Naive thymus-derived CD4-positive, alpha-beta T cell (primary cell): ENCODE measurements at regions not wholly inside any gene's neighbourhood (a gene's known extent, or its start where the extent isn't known, plus 50 kb on each side); places are given as distances from the start of the nearest gene placed in this dataset.
A peak's percentile ranks its signal among the peaks of the same experiment; 100 is the strongest.

ENCODE experiments used
- ATAC-seq: fragments of 150-1000 bp; cut with Tn5 transposase; 2 replicates; pipeline ENCODE4 v1.10.0; 2021; ENCODE audit warnings: mild to moderate bottlenecking, moderate library complexity
- CTCF ChIA-PET: fragments of 350-600 bp; sonication (Branson Sonifier 250); formaldehyde crosslinking; loops from one replicate; lab custom pipeline; 2021; ENCODE audit warnings: antibody characterized with exemption; lab: Charles Lee
- POLR2A ChIA-PET: fragments of 350-600 bp; sonication (Branson Sonifier 250); formaldehyde crosslinking; loops from one replicate; lab custom pipeline; 2021; ENCODE audit warnings: antibody characterized with exemption, inconsistent platforms; lab: Charles Lee
- DNase-seq, 9 donors: peaks; one replicate each; pipeline versions ENCODE4 v3.0.0 to v3.0.0-alpha.2; 2020 to 2022; ENCODE audit warnings: mixed read lengths in 1 of 9
- H3K27ac ChIP-seq: one replicate; pipeline ENCODE4 v1.7.0; 2013; ENCODE audit warnings: mild to moderate bottlenecking, low read depth, low read length, moderate library complexity
- H3K27me3 ChIP-seq, 2 donors: one replicate each; pipeline ENCODE4 v1.7.0; 2013; ENCODE audit warnings: low read length in 2 of 2, mild to moderate bottlenecking in 2 of 2, moderate library complexity in 2 of 2; ENCODE audit not compliant: control insufficient read depth in 2 of 2, insufficient read depth in 2 of 2
- H3K36me3 ChIP-seq, 3 experiments: 1 replicate in 2 of 3; 2 replicates in 1 of 3; pipeline ENCODE4 v1.7.0; 2013; ENCODE audit warnings: low read length in 3 of 3, mild to moderate bottlenecking in 3 of 3, moderate library complexity in 1 of 3; ENCODE audit not compliant: insufficient read depth in 3 of 3, control insufficient read depth in 2 of 3
- H3K4me1 ChIP-seq, 2 donors: one replicate each; pipeline ENCODE4 v1.7.0; 2013; ENCODE audit warnings: low read length in 2 of 2, mild to moderate bottlenecking in 2 of 2, moderate library complexity in 1 of 2; ENCODE audit not compliant: control insufficient read depth in 2 of 2, insufficient read depth in 2 of 2
- H3K4me3 ChIP-seq: 2 replicates; pipeline ENCODE4 v1.7.0; 2013; ENCODE audit warnings: mild to moderate bottlenecking, low read length
- H3K9me3 ChIP-seq, 3 experiments: 1 replicate in 2 of 3; 2 replicates in 1 of 3; pipeline ENCODE4 v1.7.0; 2013; ENCODE audit warnings: low read length in 3 of 3; ENCODE audit not compliant: control insufficient read depth in 2 of 3
- H3K27ac Mint-ChIP-seq, 9 donors: one replicate each; pipeline ENCODE4 v1.8.0; 2020 to 2022; ENCODE audit warnings: mixed read lengths in 9 of 9, mild to moderate bottlenecking in 8 of 9, moderate library complexity in 5 of 9, inconsistent platforms in 2 of 9
- H3K27me3 Mint-ChIP-seq, 5 donors: one replicate each; pipeline ENCODE4 v1.8.0; 2021 to 2022; ENCODE audit warnings: mixed read lengths in 5 of 5, mild to moderate bottlenecking in 1 of 5
- H3K36me3 Mint-ChIP-seq, 5 donors: one replicate each; pipeline ENCODE4 v1.8.0; 2020 to 2022; ENCODE audit warnings: mixed read lengths in 5 of 5, mild to moderate bottlenecking in 3 of 5, inconsistent platforms in 1 of 5
- H3K4me1 Mint-ChIP-seq, 7 donors: one replicate each; pipeline ENCODE4 v1.8.0; 2020 to 2022; ENCODE audit warnings: mixed read lengths in 7 of 7, mild to moderate bottlenecking in 3 of 7, inconsistent platforms in 1 of 7
- H3K4me3 Mint-ChIP-seq, 10 donors: one replicate each; pipeline ENCODE4 v1.8.0; 2020 to 2022; ENCODE audit warnings: mild to moderate bottlenecking in 10 of 10, mixed read lengths in 10 of 10, moderate library complexity in 6 of 10, inconsistent platforms in 2 of 10
- H3K9me3 Mint-ChIP-seq, 11 donors: one replicate each; pipeline ENCODE4 v1.8.0; 2020 to 2022; ENCODE audit warnings: mixed read lengths in 11 of 11, mild to moderate bottlenecking in 4 of 11, inconsistent platforms in 1 of 11, moderate library complexity in 1 of 11
- intact Hi-C, 2 donors: fragments of 100-400 bp; cut with micrococcal nuclease; formaldehyde crosslinking; loops; one replicate each; pipeline ENCODE4 v1.15.1; 2023

- no peaks in the 10 kb centered on the region for H3K36me3 ChIP-seq
- Mint-ChIP-seq H3K4me3 (no peak overlapping the region), H3K9me3 (peaks cover 5 to 21% (median 13%) of the 10 kb centered on the region in 11 donors), H3K4me1 (peaks cover 0 to 3% (median 0%) of the 10 kb centered on the region in 7 donors), H3K27me3 (no peaks in the 10 kb centered on the region), H3K36me3 (peaks cover 0 to 9% (median 0%) of the 10 kb centered on the region in 5 donors), H3K27ac (no peak overlapping the region)
- H3K4me3 ChIP-seq, result no peak overlapping the region
- no peaks in the 10 kb centered on the region for H3K27me3 ChIP-seq
- H3K9me3 ChIP-seq, result no peaks in the 10 kb centered on the region
- no peaks in the 10 kb centered on the region for H3K4me1 ChIP-seq
- H3K27ac ChIP-seq, result no peak overlapping the region
- intact Hi-C loops, result no loop called here
- ATAC-seq (no peak), DNase-seq (no peak)
- POLR2A ChIA-PET, result no interaction called here
- CTCF ChIA-PET, result no interaction called here
These were observed 408.2 kb upstream of the AUTS2 start for GRCh38 chr7:69190025-69190424.

- peaks cover 0 to 3% (median 0%) of the 10 kb centered on the region in 7 donors for H3K4me1 Mint-ChIP-seq
- intact Hi-C loops, result no loop called here
- no peak overlapping the region for H3K27ac Mint-ChIP-seq
- DNase-seq (no peak), ATAC-seq (no peak)
- Histone ChIP-seq H3K4me3 (no peak overlapping the region), H3K9me3 (no peaks in the 10 kb centered on the region), H3K27ac (no peak overlapping the region), H3K36me3 (no peaks in the 10 kb centered on the region), H3K27me3 (no peaks in the 10 kb centered on the region), H3K4me1 (no peaks in the 10 kb centered on the region)
- H3K27me3 Mint-ChIP-seq, result no peaks in the 10 kb centered on the region
- ChIA-PET CTCF (no interaction called here), POLR2A (no interaction called here)
- H3K4me3 Mint-ChIP-seq, result no peak overlapping the region
- peaks cover 5 to 21% (median 13%) of the 10 kb centered on the region in 11 donors for H3K9me3 Mint-ChIP-seq
- peaks cover 0 to 9% (median 0%) of the 10 kb centered on the region in 5 donors for H3K36me3 Mint-ChIP-seq
These were observed 407.5 kb upstream of the AUTS2 start for GRCh38 chr7:69190763-69191162.

GRCh38 chr7:69192134-69192533, 406.1 kb upstream of the AUTS2 start:
- DNase-seq, result no peak
- Histone ChIP-seq H3K36me3 (no peaks in the 10 kb centered on the region), H3K27ac (no peak overlapping the region), H3K4me1 (no peaks in the 10 kb centered on the region), H3K4me3 (no peak overlapping the region), H3K9me3 (no peaks in the 10 kb centered on the region), H3K27me3 (no peaks in the 10 kb centered on the region)
- peaks cover 5 to 24% (median 13%) of the 10 kb centered on the region in 11 donors for H3K9me3 Mint-ChIP-seq
- no peak for ATAC-seq
- intact Hi-C loops, result no loop called here
- peaks cover 0 to 9% (median 0%) of the 10 kb centered on the region in 5 donors for H3K36me3 Mint-ChIP-seq
- ChIA-PET CTCF (no interaction called here), POLR2A (interaction anchor here (0.5 kb wide), 1 partner anchor 13 kb away, joined by 7 read pairs; no protein-coding TSS in a partner anchor)
- no peak overlapping the region for H3K27ac Mint-ChIP-seq
- no peak overlapping the region for H3K4me3 Mint-ChIP-seq
- H3K4me1 Mint-ChIP-seq, result peaks cover 0 to 10% (median 0%) of the 10 kb centered on the region in 7 donors
- H3K27me3 Mint-ChIP-seq, result no peaks in the 10 kb centered on the region

GRCh38 chr7:69193061-69193460, 405.2 kb upstream of the AUTS2 start:
- Mint-ChIP-seq H3K36me3 (peaks cover 0 to 9% (median 0%) of the 10 kb centered on the region in 5 donors), H3K4me3 (no peak overlapping the region), H3K4me1 (peaks cover 0 to 10% (median 2%) of the 10 kb centered on the region in 7 donors), H3K9me3 (peaks cover 5 to 18% (median 13%) of the 10 kb centered on the region in 11 donors), H3K27me3 (no peaks in the 10 kb centered on the region), H3K27ac (no peak overlapping the region)
- H3K4me3 ChIP-seq, result no peak overlapping the region
- POLR2A ChIA-PET, result no interaction called here
- no peak overlapping the region for H3K27ac ChIP-seq
- CTCF ChIA-PET, result no interaction called here
- no peaks in the 10 kb centered on the region for H3K4me1 ChIP-seq
- no peak for DNase-seq
- intact Hi-C loops, result no loop called here
- no peaks in the 10 kb centered on the region for H3K27me3 ChIP-seq
- no peaks in the 10 kb centered on the region for H3K36me3 ChIP-seq
- no peak for ATAC-seq
- peaks cover 0 to 3% (median 0%) of the 10 kb centered on the region in 3 experiments for H3K9me3 ChIP-seq

GRCh38 chr7:69196593-69196992, 401.7 kb upstream of the AUTS2 start:
- ATAC-seq, result no peak
- ChIA-PET POLR2A (no interaction called here), CTCF (no interaction called here)
- peaks cover 8 to 19% (median 12%) of the 10 kb centered on the region in 3 experiments for H3K9me3 ChIP-seq
- no peak for DNase-seq
- no peak overlapping the region for H3K4me3 ChIP-seq
- peaks cover 5 to 28% (median 22%) of the 10 kb centered on the region in 7 donors for H3K4me1 Mint-ChIP-seq
- intact Hi-C loops, result no loop called here
- H3K36me3 ChIP-seq, result no peaks in the 10 kb centered on the region
- H3K27me3 ChIP-seq, result no peaks in the 10 kb centered on the region
- peaks cover 0 to 6% of the 10 kb centered on the region in 2 donors for H3K4me1 ChIP-seq
- no peak overlapping the region for H3K27ac Mint-ChIP-seq
- H3K9me3 Mint-ChIP-seq, result peaks cover 15 to 37% (median 25%) of the 10 kb centered on the region in 11 donors
- H3K36me3 Mint-ChIP-seq, result peaks cover 0 to 13% (median 1%) of the 10 kb centered on the region in 5 donors
- no peak overlapping the region for H3K27ac ChIP-seq
- H3K4me3 Mint-ChIP-seq, result no peak overlapping the region
- no peaks in the 10 kb centered on the region for H3K27me3 Mint-ChIP-seq

- peaks cover 13 to 40% (median 25%) of the 10 kb centered on the region in 11 donors for H3K9me3 Mint-ChIP-seq
- no peak overlapping the region for H3K27ac Mint-ChIP-seq
- H3K4me1 Mint-ChIP-seq, result peaks cover 5 to 30% (median 22%) of the 10 kb centered on the region in 7 donors
These were observed 400.0 kb upstream of the AUTS2 start for GRCh38 chr7:69198250-69198649.

GRCh38 chr7:69199041-69199440, 399.2 kb upstream of the AUTS2 start:
- ATAC-seq (no peak), DNase-seq (peak in 5 of 9 donors; percentile 11 to 50 (median 37))
- ChIA-PET POLR2A (no interaction called here), CTCF (no interaction called here)
- Mint-ChIP-seq H3K4me1 (peaks cover 5 to 30% (median 22%) of the 10 kb centered on the region in 7 donors), H3K9me3 (peaks cover 10 to 35% (median 25%) of the 10 kb centered on the region in 11 donors), H3K36me3 (peaks cover 0 to 7% (median 1%) of the 10 kb centered on the region in 5 donors), H3K4me3 (peak overlapping the region in 4 of 10 donors; percentile 8 to 70 (median 30)), H3K27ac (peak overlapping the region; percentile 27 to 90 (median 77)), H3K27me3 (no peaks in the 10 kb centered on the region)
- Histone ChIP-seq H3K27me3 (no peaks in the 10 kb centered on the region), H3K36me3 (no peaks in the 10 kb centered on the region), H3K9me3 (peaks cover 8 to 19% (median 12%) of the 10 kb centered on the region in 3 experiments), H3K4me1 (peaks cover 0 to 6% of the 10 kb centered on the region in 2 donors), H3K4me3 (no peak overlapping the region), H3K27ac (peak overlapping the region; percentile 46)
- intact Hi-C loops, result no loop called here

More at GRCh38 chr7:69198250-69198649, 400.0 kb upstream of the AUTS2 start:
- Histone ChIP-seq H3K36me3 (no peaks in the 10 kb centered on the region), H3K27ac (no peak overlapping the region), H3K9me3 (peaks cover 8 to 19% (median 12%) of the 10 kb centered on the region in 3 experiments), H3K4me1 (peaks cover 0 to 6% of the 10 kb centered on the region in 2 donors), H3K27me3 (no peaks in the 10 kb centered on the region), H3K4me3 (no peak overlapping the region)
- Mint-ChIP-seq H3K36me3 (peaks cover 0 to 13% (median 1%) of the 10 kb centered on the region in 5 donors), H3K27me3 (no peaks in the 10 kb centered on the region), H3K4me3 (no peak overlapping the region)
- POLR2A ChIA-PET, result interaction anchor here (0.6 kb wide), 1 partner anchor 17 kb away, joined by 5 read pairs; no protein-coding TSS in a partner anchor
- DNase-seq (no peak), ATAC-seq (no peak)
- CTCF ChIA-PET, result no interaction called here
- intact Hi-C loops, result no loop called here
